H7 (cell line): ENCODE measurements at regions not wholly inside any gene's neighbourhood (a gene's known extent, or its start where the extent isn't known, plus 50 kb on each side); places are given as distances from the start of the nearest gene placed in this dataset.
"Not testable (repeated sequence)": the region's sequence is repeated elsewhere in the genome, so short reads cannot be mapped to it uniquely, and the experiment has no call there.

Experiments
- DNase-seq: peaks from one replicate; pipeline ENCODE4 v3.0.0; 2012
- H3K27me3 ChIP-seq: 2 replicates; pipeline ENCODE4 v1.6.0; 2011; ENCODE audit warnings: mild to moderate bottlenecking, low read length; ENCODE audit not compliant: control insufficient read depth, insufficient read depth
- H3K36me3 ChIP-seq: replicated peaks from 2 replicates; pipeline ENCODE4 v1.5.1; 2011; ENCODE audit warnings: low read length; ENCODE audit not compliant: control insufficient read depth, insufficient read depth
- H3K4me3 ChIP-seq: 2 replicates; pipeline ENCODE4 v1.5.1; 2011; ENCODE audit warnings: low read depth, mild to moderate bottlenecking, control low read depth, low read length, moderate library complexity; ENCODE audit not compliant: insufficient read depth

- Histone ChIP-seq H3K36me3 (no peaks in the 10 kb centered on the region), H3K4me3 (no peak overlapping the region), H3K27me3 (no peaks in the 10 kb centered on the region)
- peak; percentile 4 for DNase-seq
Measured at GRCh38 chr7:52586704-52587103, 448.7 kb upstream of the POM121L12 start.

- DNase-seq, result no peak
- Histone ChIP-seq H3K27me3 (no peaks in the 10 kb centered on the region), H3K36me3 (no peaks in the 10 kb centered on the region), H3K4me3 (no peak overlapping the region)
Measured at GRCh38 chr7:52584041-52584440, 451.4 kb upstream of the POM121L12 start.

- DNase-seq, H3K36me3 ChIP-seq, H3K4me3 ChIP-seq, H3K27me3 ChIP-seq: not testable (repeated sequence)
Measured at GRCh38 chr7:52573141-52573540, 462.3 kb upstream of the POM121L12 start.

GRCh38 chr7:52571026-52571425 is 464.4 kb upstream of the POM121L12 start:
- no peak overlapping the region for H3K4me3 ChIP-seq
- H3K36me3 ChIP-seq, result no peaks in the 10 kb centered on the region
- H3K27me3 ChIP-seq, result no peaks in the 10 kb centered on the region
- DNase-seq, result no peak

- no peak overlapping the region for H3K4me3 ChIP-seq
Measured at GRCh38 chr7:52569151-52569550, 466.3 kb upstream of the POM121L12 start.

GRCh38 chr7:52565974-52566373 is 469.5 kb upstream of the POM121L12 start:
- Histone ChIP-seq H3K36me3 (no peaks in the 10 kb centered on the region), H3K4me3 (no peak overlapping the region), H3K27me3 (no peaks in the 10 kb centered on the region)
- no peak for DNase-seq

More at GRCh38 chr7:52569151-52569550, 466.3 kb upstream of the POM121L12 start:
- no peaks in the 10 kb centered on the region for H3K27me3 ChIP-seq
- no peaks in the 10 kb centered on the region for H3K36me3 ChIP-seq
- no peak for DNase-seq

- H3K27me3 ChIP-seq, result no peaks in the 10 kb centered on the region
- no peak for DNase-seq
- no peak overlapping the region for H3K4me3 ChIP-seq
- no peaks in the 10 kb centered on the region for H3K36me3 ChIP-seq
Measured at GRCh38 chr7:52555805-52556204, 479.6 kb upstream of the POM121L12 start.

- Histone ChIP-seq H3K4me3 (no peak overlapping the region), H3K27me3 (no peaks in the 10 kb centered on the region), H3K36me3 (no peaks in the 10 kb centered on the region)
- DNase-seq, result no peak
Measured at GRCh38 chr7:52547308-52547910, 488.0 kb upstream of the POM121L12 start.

- H3K4me3 ChIP-seq, DNase-seq, H3K36me3 ChIP-seq, H3K27me3 ChIP-seq: not testable (repeated sequence)
Measured at GRCh38 chr7:52541198-52541765, 494.2 kb upstream of the POM121L12 start.

GRCh38 chr7:52540041-52540440 is 495.4 kb upstream of the POM121L12 start:
- H3K36me3 ChIP-seq, result no peaks in the 10 kb centered on the region
- no peaks in the 10 kb centered on the region for H3K27me3 ChIP-seq
- no peak for DNase-seq
- no peak overlapping the region for H3K4me3 ChIP-seq

- DNase-seq, result no peak
- H3K4me3 ChIP-seq, result no peak overlapping the region
- no peaks in the 10 kb centered on the region for H3K27me3 ChIP-seq
- no peaks in the 10 kb centered on the region for H3K36me3 ChIP-seq
Measured at GRCh38 chr7:52539414-52539813, 496.0 kb upstream of the POM121L12 start.

GRCh38 chr7:52537051-52537450 is 498.4 kb upstream of the POM121L12 start:
- Histone ChIP-seq H3K4me3 (no peak overlapping the region), H3K27me3 (no peaks in the 10 kb centered on the region), H3K36me3 (no peaks in the 10 kb centered on the region)
- DNase-seq, result no peak

GRCh38 chr7:52525772-52526341 is 509.6 kb upstream of the POM121L12 start:
- no peaks in the 10 kb centered on the region for H3K27me3 ChIP-seq
- no peak for DNase-seq
- H3K36me3 ChIP-seq, result no peaks in the 10 kb centered on the region
- no peak overlapping the region for H3K4me3 ChIP-seq

- DNase-seq, result no peak
- no peaks in the 10 kb centered on the region for H3K36me3 ChIP-seq
- no peaks in the 10 kb centered on the region for H3K27me3 ChIP-seq
- no peak overlapping the region for H3K4me3 ChIP-seq
Measured at GRCh38 chr7:52518869-52519268, 516.6 kb upstream of the POM121L12 start.

- no peak overlapping the region for H3K4me3 ChIP-seq
Measured at GRCh38 chr7:52512656-52513055, 522.8 kb upstream of the POM121L12 start.

More at GRCh38 chr7:52512656-52513055, 522.8 kb upstream of the POM121L12 start:
- no peak for DNase-seq
- Histone ChIP-seq H3K36me3 (no peaks in the 10 kb centered on the region), H3K27me3 (no peaks in the 10 kb centered on the region)
